Caco-2 (cell line): ENCODE measurements at regions not wholly inside any gene's neighbourhood (a gene's known extent, or its start where the extent isn't known, plus 50 kb on each side); places are given as distances from the start of the nearest gene placed in this dataset.

Experiments used
- BruUV-seq: library from RNA; stranded (reverse); fragments of 400-500 nt; replicated peaks from 2 replicates; lab custom pipeline; 2021; lab: Mats Ljungman, UMichigan
- CTCF ChIA-PET: fragments of 300-600 bp; sonication (Branson Sonifier 250); formaldehyde crosslinking; loops from one replicate; lab custom pipeline; 2022; ENCODE audit warnings: antibody characterized with exemption; lab: Charles Lee
- POLR2A ChIA-PET: fragments of 300-600 bp; sonication (Branson Sonifier 250); formaldehyde crosslinking; loops from one replicate; lab custom pipeline; 2022; ENCODE audit warnings: antibody characterized with exemption; lab: Charles Lee
- DNase-seq, 2 experiments: peaks; one replicate each; pipeline versions ENCODE4 v3.0.0 to v3.0.0-alpha.2; 2020 to 2022
- H3K27me3 ChIP-seq: replicated peaks from 2 replicates; pipeline ENCODE4 v1.6.0; 2011; ENCODE audit warnings: low read length; ENCODE audit not compliant: control insufficient read depth, insufficient read depth
- H3K36me3 ChIP-seq: 2 replicates; pipeline ENCODE4 v1.5.1; 2011; ENCODE audit warnings: low read length; ENCODE audit not compliant: control insufficient read depth, insufficient read depth
- H3K4me1 ChIP-seq: fragments of 250-450 bp; sonication (Bioruptor Pico); 2 replicates; pipeline ENCODE4 v1.5.1; 2020; ENCODE audit warnings: mild to moderate bottlenecking
- H3K4me3 ChIP-seq: 2 replicates; pipeline ENCODE4 v1.5.1; 2011; ENCODE audit warnings: low read depth, mild to moderate bottlenecking, control low read depth, low read length
- H3K9me3 ChIP-seq: fragments of 250-450 bp; sonication (Bioruptor Pico); 2 replicates; pipeline ENCODE4 v1.5.1; 2020; ENCODE audit warnings: mild to moderate bottlenecking, moderate library complexity
- H3K27ac Mint-ChIP-seq: one replicate; pipeline ENCODE4 v1.8.0; 2022; ENCODE audit warnings: mixed read lengths; ENCODE audit not compliant: unreplicated experiment
- H3K27me3 Mint-ChIP-seq: one replicate; pipeline ENCODE4 v1.8.0; 2022; ENCODE audit warnings: mixed read lengths; ENCODE audit not compliant: insufficient read depth, unreplicated experiment
- H3K36me3 Mint-ChIP-seq: one replicate; pipeline ENCODE4 v1.8.0; 2022; ENCODE audit warnings: mild to moderate bottlenecking, mixed read lengths; ENCODE audit not compliant: insufficient read depth, unreplicated experiment
- H3K4me1 Mint-ChIP-seq: one replicate; pipeline ENCODE4 v1.8.0; 2022; ENCODE audit warnings: low read depth, mixed read lengths; ENCODE audit not compliant: unreplicated experiment
- H3K4me3 Mint-ChIP-seq: one replicate; pipeline ENCODE4 v1.8.0; 2022; ENCODE audit warnings: mild to moderate bottlenecking, moderate library complexity, mixed read lengths; ENCODE audit not compliant: unreplicated experiment
- H3K9me3 Mint-ChIP-seq: one replicate; pipeline ENCODE4 v1.8.0; 2022; ENCODE audit warnings: mixed read lengths; ENCODE audit not compliant: unreplicated experiment
- intact Hi-C: fragments of 100-400 bp; cut with micrococcal nuclease; formaldehyde crosslinking; loops from one replicate; pipeline ENCODE4 v1.10.0; 2022; ENCODE audit not compliant: unreplicated experiment
- TF ChIP-seq, protein P1 (sequence below), 2 experiments: fragments of 200-600 bp in 1 of 2; IDR thresholded peaks; 1 replicate in 1 of 2; 2 replicates in 1 of 2; pipeline versions ENCODE4 v1.5.1 to v1.8.0; 2011 to 2022; ENCODE audit warnings: antibody characterized with exemption in 1 of 2, control low read depth in 1 of 2, inconsistent platforms in 1 of 2, low read depth in 1 of 2, low read length in 1 of 2, mild to moderate bottlenecking in 1 of 2, moderate library complexity in 1 of 2; ENCODE audit not compliant: insufficient read depth in 1 of 2, severe bottlenecking in 1 of 2, unreplicated experiment in 1 of 2

DNA sequence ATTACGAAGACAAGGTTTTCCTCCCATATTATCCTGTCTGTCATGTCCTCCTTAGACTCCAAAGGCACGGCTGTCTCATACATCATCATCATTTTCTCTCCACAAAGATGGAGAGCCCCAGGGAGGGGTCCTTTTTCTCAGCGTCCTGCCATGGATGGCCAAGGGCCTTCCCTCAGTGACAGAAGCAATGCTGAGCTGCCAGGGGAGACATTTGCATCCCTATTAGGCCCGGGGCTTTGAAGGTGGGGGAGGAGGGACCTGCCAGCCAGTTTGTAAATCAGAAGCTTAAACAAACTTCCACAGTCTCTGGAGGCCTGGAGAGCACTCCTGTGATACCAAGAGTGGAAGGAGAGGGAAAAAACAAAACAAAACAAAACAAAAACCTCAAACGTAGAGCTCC, 112.4 kb upstream of the ADO start:
- H3K27me3 Mint-ChIP-seq: peaks cover 5% of the 10 kb centered on the region
- no peaks in the 10 kb centered on the region for H3K36me3 ChIP-seq

DNA sequence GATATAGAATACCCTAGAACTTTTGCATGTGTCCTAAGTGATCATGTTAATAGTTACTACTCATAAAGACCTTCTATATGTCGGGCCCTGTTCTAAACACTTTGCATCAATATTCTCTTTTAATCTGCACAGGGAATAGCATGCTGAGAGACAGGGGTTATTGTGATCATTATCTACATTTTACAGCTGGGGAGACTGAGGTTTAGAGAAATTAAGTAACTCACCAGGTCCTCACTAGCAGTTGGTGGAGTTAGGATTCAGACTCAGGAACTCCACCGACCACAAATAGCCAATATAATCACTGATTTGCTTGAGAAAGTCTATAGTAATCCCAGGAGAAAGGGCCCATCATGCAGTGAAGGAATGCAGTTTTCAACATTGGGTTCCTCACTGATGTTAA, 111.2 kb upstream of the ADO start:
- Mint-ChIP-seq H3K27ac (no peak overlapping the region), H3K36me3 (no peaks in the 10 kb centered on the region), H3K9me3 (peaks cover 1% of the 10 kb centered on the region), H3K4me1 (no peaks in the 10 kb centered on the region), H3K4me3 (no peak overlapping the region), H3K27me3 (peaks cover 5% of the 10 kb centered on the region)
- H3K4me3 ChIP-seq: no peak overlapping the region
- no peak for DNase-seq
- TF ChIP-seq, protein P1, sequence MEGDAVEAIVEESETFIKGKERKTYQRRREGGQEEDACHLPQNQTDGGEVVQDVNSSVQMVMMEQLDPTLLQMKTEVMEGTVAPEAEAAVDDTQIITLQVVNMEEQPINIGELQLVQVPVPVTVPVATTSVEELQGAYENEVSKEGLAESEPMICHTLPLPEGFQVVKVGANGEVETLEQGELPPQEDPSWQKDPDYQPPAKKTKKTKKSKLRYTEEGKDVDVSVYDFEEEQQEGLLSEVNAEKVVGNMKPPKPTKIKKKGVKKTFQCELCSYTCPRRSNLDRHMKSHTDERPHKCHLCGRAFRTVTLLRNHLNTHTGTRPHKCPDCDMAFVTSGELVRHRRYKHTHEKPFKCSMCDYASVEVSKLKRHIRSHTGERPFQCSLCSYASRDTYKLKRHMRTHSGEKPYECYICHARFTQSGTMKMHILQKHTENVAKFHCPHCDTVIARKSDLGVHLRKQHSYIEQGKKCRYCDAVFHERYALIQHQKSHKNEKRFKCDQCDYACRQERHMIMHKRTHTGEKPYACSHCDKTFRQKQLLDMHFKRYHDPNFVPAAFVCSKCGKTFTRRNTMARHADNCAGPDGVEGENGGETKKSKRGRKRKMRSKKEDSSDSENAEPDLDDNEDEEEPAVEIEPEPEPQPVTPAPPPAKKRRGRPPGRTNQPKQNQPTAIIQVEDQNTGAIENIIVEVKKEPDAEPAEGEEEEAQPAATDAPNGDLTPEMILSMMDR (IDR thresholded peaks at IDR 0.05; ENCODE audit: insufficient read depth in 1 of 2, low read depth in 1 of 2, low read length in 1 of 2, severe bottlenecking in 1 of 2, unreplicated experiment in 1 of 2): no peak
- intact Hi-C loops: no loop called here
- ChIA-PET POLR2A (no interaction called here), CTCF (no interaction called here)
- no peaks in the 10 kb centered on the region for H3K36me3 ChIP-seq
- no TSS peak for BruUV-seq
- no peaks in the 10 kb centered on the region for H3K4me1 ChIP-seq
- no peaks in the 10 kb centered on the region for H3K27me3 ChIP-seq
- peaks cover 4% of the 10 kb centered on the region; the same call in 1 of the 2 replicates for H3K9me3 ChIP-seq

More for the DNA sequence above, 112.4 kb upstream of the ADO start:
- TF ChIP-seq, protein P1 (IDR thresholded peaks at IDR 0.05; ENCODE audit: insufficient read depth in 1 of 2, low read depth in 1 of 2, low read length in 1 of 2, severe bottlenecking in 1 of 2, unreplicated experiment in 1 of 2): no peak
- H3K27me3 ChIP-seq: no peaks in the 10 kb centered on the region
- Mint-ChIP-seq H3K27ac (no peak overlapping the region), H3K9me3 (peaks cover 3% of the 10 kb centered on the region), H3K36me3 (no peaks in the 10 kb centered on the region), H3K4me3 (no peak overlapping the region), H3K4me1 (no peaks in the 10 kb centered on the region)
- intact Hi-C loops: no loop called here
- H3K4me3 ChIP-seq: no peak overlapping the region
- CTCF ChIA-PET: no interaction called here
- no peaks in the 10 kb centered on the region for H3K4me1 ChIP-seq
- peaks cover 5% of the 10 kb centered on the region for H3K9me3 ChIP-seq
- DNase-seq: no peak
- POLR2A ChIA-PET: no interaction called here
- BruUV-seq: no TSS peak

DNA sequence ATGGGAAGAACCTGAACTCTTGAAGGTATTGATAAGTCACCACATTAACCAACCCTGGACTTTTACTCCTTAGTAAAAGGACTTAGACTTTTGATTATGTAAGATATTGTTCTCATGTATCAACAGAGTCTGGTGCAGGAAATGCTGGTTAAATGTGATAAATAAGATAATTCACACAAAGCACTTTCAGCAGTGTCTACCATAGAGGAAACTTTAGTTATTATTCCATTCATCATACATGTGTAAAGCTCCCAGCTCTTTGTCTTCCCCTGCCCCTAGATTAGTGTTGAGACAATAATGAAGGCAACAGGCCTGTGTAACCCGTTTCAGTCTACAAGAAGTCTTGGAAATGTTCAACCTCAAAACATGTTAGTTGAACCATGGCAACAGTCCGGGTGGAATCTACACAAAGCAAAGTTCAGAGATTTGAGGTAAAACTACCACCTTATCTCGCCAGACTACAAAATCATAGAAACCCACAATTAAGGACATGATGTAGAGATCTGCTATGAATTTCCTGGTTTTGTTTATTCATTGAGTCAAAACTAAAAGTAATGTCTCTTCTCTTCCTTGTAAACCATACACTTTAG, 109.9 kb upstream of the ADO start:
- Histone ChIP-seq H3K27me3 (no peaks in the 10 kb centered on the region), H3K4me3 (no peak overlapping the region), H3K4me1 (no peaks in the 10 kb centered on the region), H3K9me3 (peaks cover 17% of the 10 kb centered on the region), H3K36me3 (no peaks in the 10 kb centered on the region)
- Mint-ChIP-seq H3K9me3 (peaks cover 15% of the 10 kb centered on the region), H3K27ac (no peak overlapping the region), H3K36me3 (no peaks in the 10 kb centered on the region), H3K4me1 (no peaks in the 10 kb centered on the region), H3K4me3 (no peak overlapping the region), H3K27me3 (peaks cover 5% of the 10 kb centered on the region)
- ChIA-PET POLR2A (no interaction called here), CTCF (no interaction called here)
- TF ChIP-seq, protein P1 (IDR thresholded peaks at IDR 0.05; ENCODE audit: insufficient read depth in 1 of 2, low read depth in 1 of 2, low read length in 1 of 2, severe bottlenecking in 1 of 2, unreplicated experiment in 1 of 2): no peak
- intact Hi-C loops: no loop called here
- no TSS peak for BruUV-seq
- DNase-seq: no peak
